HEK293 (cell line): ENCODE measurements at regions not wholly inside any gene's neighbourhood (a gene's known extent, or its start where the extent isn't known, plus 50 kb on each side); places are given as distances from the start of the nearest gene placed in this dataset.

Source experiments
- CTCF ChIA-PET: fragments of 350-600 bp; formaldehyde crosslinking; extraction: SDS; loops from one replicate; lab custom pipeline; 2021; ENCODE audit warnings: antibody characterized with exemption; lab: Yijun Ruan, JAX
- POLR2A ChIA-PET: fragments of 300-600 bp; formaldehyde crosslinking; extraction: SDS; loops from one replicate; lab custom pipeline; 2020; ENCODE audit warnings: antibody characterized with exemption, inconsistent platforms; lab: Yijun Ruan, JAX
- H3K27ac ChIP-seq: fragments of 200-500 bp; sonication (Bioruptor generic); 2 replicates; pipeline ENCODE4 v1.5.1; 2014; ENCODE audit warnings: low read depth, low read length, control low read depth, inconsistent platforms; ENCODE audit errors: extremely low read depth
- H3K36me3 ChIP-seq, 2 experiments: fragments of 200-500 bp in 1 of 2; sonication (Bioruptor generic) in 1 of 2; 1 replicate in 1 of 2; 2 replicates in 1 of 2; pipeline ENCODE4 v1.5.1; 2014 to 2017; ENCODE audit warnings: inconsistent platforms in 2 of 2, low read length in 2 of 2; ENCODE audit not compliant: control insufficient read depth in 2 of 2, insufficient read depth in 1 of 2
- H3K4me1 ChIP-seq: fragments of 200-500 bp; sonication (Bioruptor generic); 2 replicates; pipeline ENCODE4 v1.5.1; 2014; ENCODE audit warnings: mild to moderate bottlenecking, low read length, inconsistent platforms; ENCODE audit not compliant: control insufficient read depth, insufficient read depth
- H3K4me3 ChIP-seq: 2 replicates; pipeline ENCODE4 v1.5.1; 2011; ENCODE audit warnings: low read depth, mild to moderate bottlenecking, control low read depth, low read length, moderate library complexity
- H3K9me3 ChIP-seq: fragments of 200-500 bp; sonication (Bioruptor generic); 2 replicates; pipeline ENCODE4 v1.5.1; 2014; ENCODE audit warnings: low read depth, low read length, inconsistent platforms; ENCODE audit not compliant: control insufficient read depth, insufficient read depth
- GLIS1 ChIP-seq: fragments of 450-650 bp; formaldehyde crosslinking; IDR thresholded peaks from 2 replicates; pipeline ENCODE4 v1.5.1; 2016; ENCODE audit warnings: missing biosample characterization, missing genetic modification characterization
- INSM2 ChIP-seq: fragments of 450-650 bp; formaldehyde crosslinking; IDR thresholded peaks from 2 replicates; pipeline ENCODE4 v1.5.1; 2016; ENCODE audit warnings: missing biosample characterization, missing genetic modification characterization
- PRDM10 ChIP-seq: fragments of 450-650 bp; formaldehyde crosslinking; IDR thresholded peaks from 2 replicates; pipeline ENCODE4 v1.5.1; 2016; ENCODE audit warnings: missing biosample characterization, missing genetic modification characterization
- PRDM2 ChIP-seq: fragments of 450-650 bp; formaldehyde crosslinking; IDR thresholded peaks from 2 replicates; pipeline ENCODE4 v1.5.1; 2016; ENCODE audit warnings: missing biosample characterization, missing genetic modification characterization, borderline replicate concordance
- PRDM4 ChIP-seq: fragments of 450-650 bp; formaldehyde crosslinking; IDR thresholded peaks from 2 replicates; pipeline ENCODE4 v1.5.1; 2017; ENCODE audit warnings: missing biosample characterization, missing genetic modification characterization
- ZBTB6 ChIP-seq: fragments of 450-650 bp; formaldehyde crosslinking; IDR thresholded peaks from 2 replicates; pipeline ENCODE4 v1.5.1; 2017; ENCODE audit warnings: missing biosample characterization, missing genetic modification characterization
- ZNF121 ChIP-seq: fragments of 450-650 bp; formaldehyde crosslinking; IDR thresholded peaks from 2 replicates; pipeline ENCODE4 v1.5.1; 2016; ENCODE audit warnings: missing biosample characterization, missing genetic modification characterization
- ZNF133 ChIP-seq: fragments of 450-650 bp; formaldehyde crosslinking; IDR thresholded peaks from 2 replicates; pipeline ENCODE4 v1.5.1; 2016; ENCODE audit warnings: missing biosample characterization, missing genetic modification characterization
- ZNF174 ChIP-seq: fragments of 450-650 bp; formaldehyde crosslinking; IDR thresholded peaks from 2 replicates; pipeline ENCODE4 v1.5.0; 2017; ENCODE audit warnings: missing biosample characterization, mild to moderate bottlenecking, missing genetic modification characterization
- ZNF221 ChIP-seq: fragments of 450-650 bp; formaldehyde crosslinking; IDR thresholded peaks from 2 replicates; pipeline ENCODE4 v1.5.1; 2017; ENCODE audit warnings: missing biosample characterization, missing genetic modification characterization, borderline replicate concordance
- ZNF311 ChIP-seq: fragments of 450-650 bp; formaldehyde crosslinking; IDR thresholded peaks from 2 replicates; pipeline ENCODE4 v1.5.1; 2017; ENCODE audit warnings: missing biosample characterization, missing genetic modification characterization, borderline replicate concordance
- ZNF391 ChIP-seq: fragments of 450-650 bp; formaldehyde crosslinking; IDR thresholded peaks from 2 replicates; pipeline ENCODE4 v1.5.1; 2016; ENCODE audit warnings: low read depth, missing biosample characterization, missing genetic modification characterization, borderline replicate concordance
- ZNF423 ChIP-seq: fragments of 450-650 bp; formaldehyde crosslinking; IDR thresholded peaks from 2 replicates; pipeline ENCODE4 v1.5.1; 2016; ENCODE audit warnings: missing biosample characterization, missing genetic modification characterization
- ZNF514 ChIP-seq: fragments of 450-650 bp; formaldehyde crosslinking; IDR thresholded peaks from 2 replicates; pipeline ENCODE4 v1.5.1; 2016; ENCODE audit warnings: missing biosample characterization, missing genetic modification characterization
- ZNF600 ChIP-seq: fragments of 450-650 bp; formaldehyde crosslinking; IDR thresholded peaks from 2 replicates; pipeline ENCODE4 v1.5.1; 2016; ENCODE audit warnings: missing biosample characterization, missing genetic modification characterization
- ZNF623 ChIP-seq: fragments of 450-650 bp; formaldehyde crosslinking; IDR thresholded peaks from 2 replicates; pipeline ENCODE4 v1.5.1; 2016; ENCODE audit warnings: missing biosample characterization, missing genetic modification characterization
- ZNF660 ChIP-seq: fragments of 450-650 bp; IDR thresholded peaks from 2 replicates; pipeline ENCODE4 v1.5.1; 2018; ENCODE audit warnings: missing biosample characterization, mild to moderate bottlenecking, missing genetic modification characterization
- ZNF76 ChIP-seq: fragments of 450-650 bp; formaldehyde crosslinking; IDR thresholded peaks from 2 replicates; pipeline ENCODE4; 2016; ENCODE audit warnings: low read depth, missing biosample characterization, missing genetic modification characterization, borderline replicate concordance

- ChIA-PET CTCF (interaction anchor here (0.6 kb wide), 1 partner anchor 67 kb away, joined by 3 read pairs; no protein-coding TSS in a partner anchor), POLR2A (no interaction called here)
- H3K4me3 ChIP-seq: no peak overlapping the region
- no peaks in the 10 kb centered on the region for H3K9me3 ChIP-seq
- no peak for TF ChIP-seq ZNF391 (tag by site-specific recombination)
- TF ChIP-seq ZNF660: no peak
- no peak for TF ChIP-seq ZNF133
- no peak for TF ChIP-seq ZNF174 (tag by site-specific recombination)
- TF ChIP-seq ZNF423 (tag by site-specific recombination): no peak
- no peak for TF ChIP-seq ZNF514 (tag by site-specific recombination)
- TF ChIP-seq ZNF221 (tag by site-specific recombination): no peak
- TF ChIP-seq PRDM4 (tag by site-specific recombination): no peak
- TF ChIP-seq PRDM10 (tag by site-specific recombination): no peak
- no peak for TF ChIP-seq INSM2 (tag by site-specific recombination)
- TF ChIP-seq ZNF76: no peak
- TF ChIP-seq PRDM2 (tag by site-specific recombination): no peak
- no peak for TF ChIP-seq ZNF121 (tag by site-specific recombination)
- TF ChIP-seq ZBTB6: no peak
- TF ChIP-seq GLIS1: no peak
- TF ChIP-seq ZNF311 (tag by site-specific recombination): no peak
- TF ChIP-seq ZNF600 (tag by site-specific recombination): no peak
- TF ChIP-seq ZNF623 (tag by site-specific recombination): no peak
- no peaks in the 10 kb centered on the region for H3K4me1 ChIP-seq
- H3K27ac ChIP-seq: no peak overlapping the region
- no peaks in the 10 kb centered on the region for H3K36me3 ChIP-seq
These were observed 779.9 kb downstream of the KCNT2 start for GRCh38 chr1:195828325-195828724.
